H9 (cell line): ENCODE measurements at regions not wholly inside any gene's neighbourhood (a gene's known extent, or its start where the extent isn't known, plus 50 kb on each side); places are given as distances from the start of the nearest gene placed in this dataset.

Experiments used
- DNase-seq: peaks from one replicate; pipeline ENCODE4 v3.0.0-alpha.2; 2017
- H2AFZ ChIP-seq: one replicate; pipeline ENCODE4 v1.6.1; 2013; ENCODE audit warnings: mild to moderate bottlenecking, low read length, control low read depth, moderate library complexity
- H2AK5ac ChIP-seq: 2 replicates; pipeline ENCODE4 v1.6.1; 2013; ENCODE audit warnings: low read length, control low read depth, mixed read lengths; ENCODE audit not compliant: insufficient read length
- H2BK120ac ChIP-seq: one replicate; pipeline ENCODE4 v1.6.1; 2013; ENCODE audit warnings: low read depth, mild to moderate bottlenecking, low read length, control low read depth, inconsistent platforms; ENCODE audit not compliant: poor library complexity, severe bottlenecking
- H2BK12ac ChIP-seq: 2 replicates; pipeline ENCODE4 v1.6.1; 2013; ENCODE audit warnings: low read length, control low read depth, mixed read lengths, low read depth; ENCODE audit not compliant: insufficient read length
- H2BK15ac ChIP-seq: 2 replicates; pipeline ENCODE4 v1.6.1; 2013; ENCODE audit warnings: low read depth, low read length, control low read depth
- H2BK20ac ChIP-seq: one replicate; pipeline ENCODE4 v1.6.1; 2013; ENCODE audit warnings: low read depth, mild to moderate bottlenecking, low read length, control low read depth, inconsistent platforms; ENCODE audit not compliant: poor library complexity, severe bottlenecking
- H2BK5ac ChIP-seq: 2 replicates; pipeline ENCODE4 v1.6.1; 2013; ENCODE audit warnings: low read length, control low read depth, mixed read lengths; ENCODE audit not compliant: insufficient read length
- H3K14ac ChIP-seq: 2 replicates; pipeline ENCODE4 v1.6.1; 2013; ENCODE audit warnings: low read length, control low read depth; ENCODE audit not compliant: insufficient read depth
- H3K18ac ChIP-seq: 2 replicates; pipeline ENCODE4 v1.6.1; 2013; ENCODE audit warnings: low read depth, mild to moderate bottlenecking, mixed read lengths, low read length, control low read depth; ENCODE audit not compliant: insufficient read length
- H3K23ac ChIP-seq: 2 replicates; pipeline ENCODE4 v1.6.1; 2013; ENCODE audit warnings: low read length, control low read depth, mixed read lengths, low read depth; ENCODE audit not compliant: insufficient read length
- H3K23me2 ChIP-seq: 2 replicates; pipeline ENCODE4 v1.6.1; 2013; ENCODE audit warnings: low read depth, mild to moderate bottlenecking, mixed read lengths, low read length, control low read depth; ENCODE audit not compliant: insufficient read length, poor library complexity, severe bottlenecking
- H3K27ac ChIP-seq: 2 replicates; pipeline ENCODE4 v1.5.1; 2013; ENCODE audit warnings: low read length, control low read depth, mixed read lengths, low read depth; ENCODE audit not compliant: insufficient read length
- H3K27me3 ChIP-seq: 2 replicates; pipeline ENCODE4 v1.6.1; 2013; ENCODE audit warnings: low read length, control low read depth, inconsistent platforms; ENCODE audit not compliant: insufficient read depth
- H3K4ac ChIP-seq: 2 replicates; pipeline ENCODE4 v1.6.1; 2013; ENCODE audit warnings: low read depth, mild to moderate bottlenecking, control low read depth, inconsistent platforms, low read length, moderate library complexity
- H3K4me1 ChIP-seq: 2 replicates; pipeline ENCODE4 v1.6.1; 2013; ENCODE audit warnings: low read length, control low read depth, inconsistent platforms; ENCODE audit not compliant: insufficient read depth
- H3K4me2 ChIP-seq: 2 replicates; pipeline ENCODE4 v1.6.1; 2013; ENCODE audit warnings: low read length, control low read depth, mixed read lengths; ENCODE audit not compliant: insufficient read length, insufficient read depth
- H3K56ac ChIP-seq: 2 replicates; pipeline ENCODE4 v1.6.1; 2013; ENCODE audit warnings: low read depth, mild to moderate bottlenecking, mixed read lengths, low read length, control low read depth; ENCODE audit not compliant: insufficient read length
- H3K79me1 ChIP-seq: 2 replicates; pipeline ENCODE4 v1.6.1; 2013; ENCODE audit warnings: low read depth, mild to moderate bottlenecking, moderate library complexity, low read length, control low read depth, inconsistent platforms; ENCODE audit not compliant: insufficient read depth, poor library complexity, severe bottlenecking
- H3K79me2 ChIP-seq: 2 replicates; pipeline ENCODE4 v1.6.1; 2013; ENCODE audit warnings: low read length, control low read depth, inconsistent platforms; ENCODE audit not compliant: insufficient read depth
- H3K9ac ChIP-seq: 2 replicates; pipeline ENCODE4 v1.6.1; 2013; ENCODE audit warnings: low read length, control low read depth, mixed read lengths; ENCODE audit not compliant: insufficient read length; ENCODE audit errors: extremely low read depth
- H3K9me3 ChIP-seq: one replicate; pipeline ENCODE4 v1.6.1; 2013; ENCODE audit warnings: low read depth, low read length, inconsistent platforms; ENCODE audit not compliant: control insufficient read depth
- H3T11ph ChIP-seq: one replicate; pipeline ENCODE4 v1.6.1; 2013; ENCODE audit warnings: mild to moderate bottlenecking, low read length, control low read depth, inconsistent platforms
- H4K20me1 ChIP-seq: one replicate; pipeline ENCODE4 v1.6.1; 2013; ENCODE audit not compliant: control insufficient read depth, insufficient read length, insufficient read depth
- H4K5ac ChIP-seq: 2 replicates; pipeline ENCODE4 v1.6.1; 2013; ENCODE audit warnings: low read depth, mild to moderate bottlenecking, mixed read lengths, low read length, control low read depth; ENCODE audit not compliant: insufficient read length
- H4K8ac ChIP-seq: replicated peaks from 2 replicates; pipeline ENCODE4 v1.6.1; 2013; ENCODE audit warnings: low read length, control low read depth, mixed read lengths, low read depth; ENCODE audit not compliant: insufficient read length
- H4K91ac ChIP-seq: 2 replicates; pipeline ENCODE4 v1.6.1; 2013; ENCODE audit warnings: low read depth, mild to moderate bottlenecking, moderate library complexity, mixed read lengths, low read length, control low read depth; ENCODE audit not compliant: insufficient read length
- H3K27ac Mint-ChIP-seq, 3 experiments: 2 replicates in 2 of 3; 3 replicates in 1 of 3; pipeline ENCODE4 v1.8.0; 2020 to 2021; ENCODE audit warnings: mixed read lengths in 3 of 3, mild to moderate bottlenecking in 1 of 3, moderate library complexity in 1 of 3
- H3K27me3 Mint-ChIP-seq: 2 replicates; pipeline ENCODE4 v1.8.0; 2021; ENCODE audit warnings: low read depth, mild to moderate bottlenecking, moderate library complexity, mixed read lengths
- H3K36me3 Mint-ChIP-seq, 3 experiments: 2 replicates in 2 of 3; 3 replicates in 1 of 3; pipeline ENCODE4 v1.8.0; 2020 to 2021; ENCODE audit warnings: low read depth in 3 of 3, mixed read lengths in 3 of 3; ENCODE audit not compliant: insufficient read depth in 1 of 3
- H3K4me1 Mint-ChIP-seq, 2 experiments: 2 replicates each; pipeline ENCODE4 v1.8.0; 2020; ENCODE audit warnings: mixed read lengths in 2 of 2
- H3K4me3 Mint-ChIP-seq, 2 experiments: 2 replicates in 1 of 2; 3 replicates in 1 of 2; pipeline ENCODE4 v1.8.0; 2020 to 2021; ENCODE audit warnings: mild to moderate bottlenecking in 2 of 2, mixed read lengths in 2 of 2, moderate library complexity in 1 of 2
- H3K9me3 Mint-ChIP-seq, 2 experiments: 2 replicates in 1 of 2; 3 replicates in 1 of 2; pipeline ENCODE4 v1.8.0; 2020; ENCODE audit warnings: mild to moderate bottlenecking in 2 of 2, mixed read lengths in 2 of 2, moderate library complexity in 1 of 2
- CTCF ChIP-seq: fragments of 200-600 bp; sonication (generic); conservative IDR thresholded peaks from 3 replicates; pipeline ENCODE4 v1.8.0; 2021; ENCODE audit warnings: antibody characterized with exemption, mild to moderate bottlenecking
- WGBS: extraction: QIAGEN DNeasy Blood & Tissue Kit; methylation state at CpG from one replicate; pipeline ENCODE4 v1.1.7; 2013; ENCODE audit warnings: missing lambda C conversion rate, low lambda C conversion rate, mixed read lengths; ENCODE audit not compliant: insufficient read length; ENCODE audit errors: extremely low coverage; 5-methylcytosine and 5-hydroxymethylcytosine counted together

DNA sequence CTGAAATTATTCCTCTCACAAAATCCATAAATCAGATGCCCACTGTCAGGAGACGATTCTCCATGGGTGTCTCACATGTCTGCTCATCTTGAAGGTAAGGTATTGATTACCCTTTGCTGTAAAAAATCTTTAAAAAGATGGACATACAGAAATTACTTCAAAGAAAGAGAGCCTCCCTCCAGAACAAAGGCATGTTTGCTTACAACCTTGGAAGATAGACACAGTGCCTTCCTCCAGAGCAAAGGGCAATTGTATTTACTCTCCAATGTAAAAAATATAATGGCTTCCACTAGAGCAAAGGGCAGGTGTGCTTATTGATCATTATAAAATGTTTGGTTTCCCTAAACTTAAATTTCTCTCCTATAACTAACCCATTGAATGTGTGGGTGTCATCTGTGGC lies 616.2 kb downstream of the ANKRD50 start:
- Mint-ChIP-seq H3K9me3 (no peaks in the 10 kb centered on the region; a peak in 1 of 5 replicates), H3K4me3 (no peak overlapping the region), H3K27me3 (no peaks in the 10 kb centered on the region), H3K27ac (no peak overlapping the region), H3K36me3 (no peaks in the 10 kb centered on the region), H3K4me1 (no peaks in the 10 kb centered on the region)
- H3K23me2 ChIP-seq: no peaks in the 10 kb centered on the region
- H2AK5ac ChIP-seq: no peak overlapping the region
- H2BK15ac ChIP-seq: no peak overlapping the region
- H2BK20ac ChIP-seq: no peak overlapping the region
- no peak overlapping the region for H2BK5ac ChIP-seq
- H4K5ac ChIP-seq: no peak overlapping the region
- no peaks in the 10 kb centered on the region for H3K79me1 ChIP-seq
- no peak overlapping the region for H3T11ph ChIP-seq
- no peak overlapping the region for H3K18ac ChIP-seq
- H3K27ac ChIP-seq: no peak overlapping the region
- H3K4me2 ChIP-seq: no peak overlapping the region
- WGBS: no CpG with 5 or more reads among the region's 1 CpG
- H2AFZ ChIP-seq: no peak overlapping the region
- no peak overlapping the region for H4K91ac ChIP-seq
- H3K56ac ChIP-seq: no peak overlapping the region
- no peak overlapping the region for H3K9ac ChIP-seq
- no peak overlapping the region for H3K4ac ChIP-seq
- H3K14ac ChIP-seq: no peak overlapping the region
- TF ChIP-seq CTCF: no peak
- H3K79me2 ChIP-seq: no peaks in the 10 kb centered on the region
- no peaks in the 10 kb centered on the region for H4K20me1 ChIP-seq
- no peaks in the 10 kb centered on the region for H3K4me1 ChIP-seq
- no peak overlapping the region for H3K23ac ChIP-seq
- no peak overlapping the region for H4K8ac ChIP-seq
- H2BK120ac ChIP-seq: no peak overlapping the region
- H2BK12ac ChIP-seq: no peak overlapping the region
- no peaks in the 10 kb centered on the region for H3K9me3 ChIP-seq
- DNase-seq: no peak
- H3K27me3 ChIP-seq: no peaks in the 10 kb centered on the region
